SK-N-SH (cell line): ENCODE measurements at regions not wholly inside any gene's neighbourhood (a gene's known extent, or its start where the extent isn't known, plus 50 kb on each side); places are given as distances from the start of the nearest gene placed in this dataset.

ENCODE experiments used
- CTCF ChIA-PET: fragments of 300-600, 350-600 bp; formaldehyde crosslinking; extraction: SDS; loops from one replicate; lab custom pipeline; 2021; lab: Yijun Ruan, JAX
- POLR2A ChIA-PET: fragments of 350-600 bp; sonication (Branson Sonifier 250); formaldehyde crosslinking; extraction: SDS; loops from one replicate; lab custom pipeline; 2020; ENCODE audit warnings: antibody characterized with exemption, inconsistent platforms; lab: Yijun Ruan, JAX
- DNase-seq: peaks from one replicate; pipeline ENCODE4 v3.0.0; 2012
- H2AFZ ChIP-seq: fragments of 200-600 bp; sonication (generic); 2 replicates; pipeline ENCODE4 v1.8.1; 2016; ENCODE audit warnings: antibody characterized with exemption, mild to moderate bottlenecking, low read depth
- H3F3A ChIP-seq: fragments of 200-600 bp; sonication (generic); replicated peaks from 2 replicates; pipeline ENCODE3; 2016; ENCODE audit warnings: antibody characterized with exemption, mild to moderate bottlenecking; ENCODE audit not compliant: insufficient read depth
- H3K27ac ChIP-seq, 2 experiments: fragments of 200-500 bp in 1 of 2; fragments of 200-600 bp in 1 of 2; sonication (Bioruptor generic) in 1 of 2; sonication (generic), shearing (Covaris generic) in 1 of 2; 2 replicates each; pipeline versions ENCODE4 v1.5.1 to v1.6.1; 2014 to 2016; ENCODE audit warnings: low read depth in 2 of 2, inconsistent platforms in 1 of 2, low read length in 1 of 2, mild to moderate bottlenecking in 1 of 2, mixed read lengths in 1 of 2
- H3K27me3 ChIP-seq: fragments of 200-600 bp; sonication (generic), shearing (Covaris generic); 2 replicates; pipeline ENCODE4 v1.6.1; 2016; ENCODE audit warnings: mixed run types; ENCODE audit not compliant: insufficient read depth
- H3K36me3 ChIP-seq, 2 experiments: fragments of 200-500 bp in 1 of 2; fragments of 200-600 bp in 1 of 2; sonication (Bioruptor generic) in 1 of 2; sonication (generic) in 1 of 2; replicated peaks in 1 of 2; 2 replicates each; pipeline versions ENCODE3 to v1.5.1; 2014 to 2016; ENCODE audit warnings: low read length in 1 of 2, mild to moderate bottlenecking in 1 of 2; ENCODE audit not compliant: insufficient read depth in 2 of 2, control insufficient read depth in 1 of 2
- H3K4me1 ChIP-seq, 2 experiments: fragments of 200-500 bp in 1 of 2; fragments of 200-600 bp in 1 of 2; sonication (Bioruptor generic) in 1 of 2; sonication (generic), shearing (Covaris generic) in 1 of 2; 2 replicates each; pipeline versions ENCODE4 v1.5.1 to v1.6.1; 2014 to 2016; ENCODE audit warnings: low read depth in 1 of 2, low read length in 1 of 2, mixed run types in 1 of 2; ENCODE audit not compliant: insufficient read depth in 2 of 2, control insufficient read depth in 1 of 2
- H3K4me2 ChIP-seq: fragments of 200-600 bp; sonication (generic), shearing (Covaris generic); 2 replicates; pipeline ENCODE4 v1.6.1; 2017; ENCODE audit warnings: mixed run types
- H3K4me3 ChIP-seq, 2 experiments: fragments of 200-500 bp in 1 of 2; fragments of 200-600 bp in 1 of 2; sonication (Bioruptor generic) in 1 of 2; sonication (generic), shearing (Covaris generic) in 1 of 2; 2 replicates each; pipeline versions ENCODE4 v1.5.1 to v1.8.1; 2014 to 2016; ENCODE audit warnings: low read depth in 2 of 2, inconsistent platforms in 1 of 2, low read length in 1 of 2, mild to moderate bottlenecking in 1 of 2, mixed read lengths in 1 of 2, moderate library complexity in 1 of 2
- H3K79me2 ChIP-seq: fragments of 200-600 bp; sonication (generic); 2 replicates; pipeline ENCODE4 v1.8.1; 2017; ENCODE audit warnings: mild to moderate bottlenecking; ENCODE audit not compliant: insufficient read depth
- H3K9ac ChIP-seq: fragments of 200-600 bp; sonication (generic); 2 replicates; pipeline ENCODE4 v1.6.1; 2017; ENCODE audit warnings: mixed run types
- H3K9me2 ChIP-seq: fragments of 200-600 bp; sonication (generic); 2 replicates; pipeline ENCODE4 v1.6.1; 2017; ENCODE audit warnings: mixed run types
- H3K9me3 ChIP-seq: fragments of 200-600 bp; sonication (generic); 2 replicates; pipeline ENCODE4 v1.6.1; 2017; ENCODE audit warnings: mixed run types, mild to moderate bottlenecking, moderate library complexity
- H4K20me1 ChIP-seq: fragments of 200-600 bp; sonication (generic); 2 replicates; pipeline ENCODE4 v1.6.1; 2017; ENCODE audit warnings: mild to moderate bottlenecking, mixed run types; ENCODE audit not compliant: insufficient read depth
- EZH2phosphoT487 ChIP-seq: fragments of 200-600 bp; sonication (generic); IDR thresholded peaks from 2 replicates; pipeline ENCODE4 v1.6.1; 2017; ENCODE audit warnings: low read depth, mixed run types, mild to moderate bottlenecking, antibody characterized with exemption, moderate library complexity, borderline replicate concordance
- FOXJ3 ChIP-seq: sonication (generic); formaldehyde crosslinking; IDR thresholded peaks from 2 replicates; pipeline ENCODE4 v1.5.1; 2020; ENCODE audit warnings: mild to moderate bottlenecking, missing genetic modification reagents
- GABPA ChIP-seq: IDR thresholded peaks from 2 replicates; pipeline ENCODE4 v1.4.0; 2012; ENCODE audit warnings: low read depth, mild to moderate bottlenecking
- POLR2AphosphoS5 ChIP-seq: IDR thresholded peaks from 2 replicates; pipeline ENCODE4 v1.6.1; 2012; ENCODE audit warnings: low read depth, low read length
- RAD21 ChIP-seq: IDR thresholded peaks from 2 replicates; pipeline ENCODE4 v1.6.1; 2012; ENCODE audit warnings: mild to moderate bottlenecking, low read length
- RFX5 ChIP-seq: IDR thresholded peaks from 2 replicates; pipeline ENCODE4 v1.6.1; 2012; ENCODE audit warnings: mild to moderate bottlenecking, improper control_type of control experiment, low read length
- SMC3 ChIP-seq: IDR thresholded peaks from 2 replicates; pipeline ENCODE4 v1.6.1; 2012; ENCODE audit warnings: low read depth, low read length, improper control_type of control experiment
- WGBS: methylation state at CpG from one replicate; pipeline ENCODE4 v1.1.6; 2017; ENCODE audit warnings: low lambda C conversion rate; 5-methylcytosine and 5-hydroxymethylcytosine counted together
- TF ChIP-seq, protein P1 (sequence below): fragments of 150-350 bp; IDR thresholded peaks from 2 replicates; pipeline ENCODE4 v1.6.1; 2016; ENCODE audit warnings: mild to moderate bottlenecking, low read depth, low read length
- TF ChIP-seq, protein P2 (sequence below): fragments of 150-350 bp; IDR thresholded peaks from 2 replicates; pipeline ENCODE4 v1.6.1; 2017; ENCODE audit warnings: antibody characterized with exemption, low read length, low read depth, borderline replicate concordance
- TF ChIP-seq, protein P3 (sequence below): IDR thresholded peaks from 2 replicates; pipeline ENCODE4 v1.4.0; 2012; ENCODE audit warnings: low read depth
- TF ChIP-seq, protein P4 (sequence below): IDR thresholded peaks from 2 replicates; pipeline ENCODE4 v1.4.0; 2012; ENCODE audit warnings: low read depth, borderline replicate concordance
- TF ChIP-seq, protein P5 (sequence below): IDR thresholded peaks from 2 replicates; pipeline ENCODE4 v1.6.1; 2012; ENCODE audit warnings: mild to moderate bottlenecking, low read depth, low read length, moderate library complexity
- TF ChIP-seq, protein P6 (sequence below): IDR thresholded peaks from 2 replicates; pipeline ENCODE4 v1.4.0; 2012; ENCODE audit warnings: low read depth, borderline replicate concordance
- TF ChIP-seq, protein P7 (sequence below): IDR thresholded peaks from 2 replicates; pipeline ENCODE4; 2012

DNA sequence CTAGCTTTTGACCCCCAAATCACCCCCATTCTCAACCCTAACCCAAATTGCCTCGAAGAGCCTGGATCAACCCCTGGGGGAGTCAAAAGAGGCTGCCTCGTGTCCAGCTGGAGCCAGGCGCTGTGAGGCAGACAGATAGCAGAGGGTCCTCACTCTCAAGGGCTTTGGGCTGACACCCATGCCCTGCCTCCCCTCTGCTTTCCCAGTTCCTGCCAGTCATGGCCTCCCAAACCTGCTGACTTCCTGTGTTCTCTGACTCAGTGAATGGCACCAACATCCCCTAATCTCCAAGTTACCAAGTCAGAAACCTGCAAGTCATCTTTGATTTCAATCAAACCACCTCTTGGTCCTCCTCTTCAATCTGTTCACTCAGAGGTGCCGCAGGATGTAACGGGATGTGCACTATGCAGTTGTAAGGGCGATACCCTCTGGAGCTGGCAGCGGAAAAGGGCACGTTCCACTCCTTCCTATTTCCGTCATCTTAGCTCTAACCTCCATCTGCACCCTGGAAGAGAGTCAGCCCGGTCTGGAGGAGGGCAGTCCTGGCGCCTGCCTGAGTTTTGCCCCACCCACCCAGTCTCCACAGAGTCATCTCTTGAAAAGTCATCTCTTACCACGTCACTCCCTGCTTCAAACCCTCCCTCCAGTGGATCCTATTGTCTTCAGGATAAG, 52.4 kb upstream of the FAM174B start:
- Histone ChIP-seq H3K9me3 (no peaks in the 10 kb centered on the region), H3K27ac (no peak overlapping the region), H4K20me1 (no peaks in the 10 kb centered on the region), H3K36me3 (no peaks in the 10 kb centered on the region), H3K9me2 (no peaks in the 10 kb centered on the region), H3K4me2 (no peak overlapping the region), H3K4me3 (no peak overlapping the region), H3K79me2 (no peaks in the 10 kb centered on the region), H3K4me1 (peaks cover 0 to 2% of the 10 kb centered on the region in 2 experiments; a peak in 1 of 4 replicates), H3K27me3 (no peaks in the 10 kb centered on the region), H3K9ac (no peak overlapping the region), H2AFZ (no peak overlapping the region), H3F3A (no peaks in the 10 kb centered on the region)
- WGBS: 68% methylated on average over 12 of the region's 12 CpGs
- ChIA-PET POLR2A (interaction anchor here (0.5 kb wide), 1 partner anchor 12 kb away, joined by 3 read pairs; no protein-coding TSS in a partner anchor), CTCF (interaction anchor here (0.8 to 1.5 kb wide), 3 partner anchors 186 to 611 kb away, joined by 3 to 6 read pairs (median 5); partner anchors contain the start of gene ST8SIA2)
- TF ChIP-seq, protein P1, sequence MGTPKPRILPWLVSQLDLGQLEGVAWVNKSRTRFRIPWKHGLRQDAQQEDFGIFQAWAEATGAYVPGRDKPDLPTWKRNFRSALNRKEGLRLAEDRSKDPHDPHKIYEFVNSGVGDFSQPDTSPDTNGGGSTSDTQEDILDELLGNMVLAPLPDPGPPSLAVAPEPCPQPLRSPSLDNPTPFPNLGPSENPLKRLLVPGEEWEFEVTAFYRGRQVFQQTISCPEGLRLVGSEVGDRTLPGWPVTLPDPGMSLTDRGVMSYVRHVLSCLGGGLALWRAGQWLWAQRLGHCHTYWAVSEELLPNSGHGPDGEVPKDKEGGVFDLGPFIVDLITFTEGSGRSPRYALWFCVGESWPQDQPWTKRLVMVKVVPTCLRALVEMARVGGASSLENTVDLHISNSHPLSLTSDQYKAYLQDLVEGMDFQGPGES: no peak
- TF ChIP-seq RFX5 (no peak), RAD21 (no peak), GABPA (no peak), POLR2AphosphoS5 (no peak), FOXJ3 (CRISPR knock-in tag) (no peak), SMC3 (no peak), EZH2phosphoT487 (no peak)
- TF ChIP-seq, protein P2, sequence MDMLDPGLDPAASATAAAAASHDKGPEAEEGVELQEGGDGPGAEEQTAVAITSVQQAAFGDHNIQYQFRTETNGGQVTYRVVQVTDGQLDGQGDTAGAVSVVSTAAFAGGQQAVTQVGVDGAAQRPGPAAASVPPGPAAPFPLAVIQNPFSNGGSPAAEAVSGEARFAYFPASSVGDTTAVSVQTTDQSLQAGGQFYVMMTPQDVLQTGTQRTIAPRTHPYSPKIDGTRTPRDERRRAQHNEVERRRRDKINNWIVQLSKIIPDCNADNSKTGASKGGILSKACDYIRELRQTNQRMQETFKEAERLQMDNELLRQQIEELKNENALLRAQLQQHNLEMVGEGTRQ: no peak
- TF ChIP-seq, protein P3, sequence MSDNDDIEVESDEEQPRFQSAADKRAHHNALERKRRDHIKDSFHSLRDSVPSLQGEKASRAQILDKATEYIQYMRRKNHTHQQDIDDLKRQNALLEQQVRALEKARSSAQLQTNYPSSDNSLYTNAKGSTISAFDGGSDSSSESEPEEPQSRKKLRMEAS: no peak
- TF ChIP-seq, protein P4, sequence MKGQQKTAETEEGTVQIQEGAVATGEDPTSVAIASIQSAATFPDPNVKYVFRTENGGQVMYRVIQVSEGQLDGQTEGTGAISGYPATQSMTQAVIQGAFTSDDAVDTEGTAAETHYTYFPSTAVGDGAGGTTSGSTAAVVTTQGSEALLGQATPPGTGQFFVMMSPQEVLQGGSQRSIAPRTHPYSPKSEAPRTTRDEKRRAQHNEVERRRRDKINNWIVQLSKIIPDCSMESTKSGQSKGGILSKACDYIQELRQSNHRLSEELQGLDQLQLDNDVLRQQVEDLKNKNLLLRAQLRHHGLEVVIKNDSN: no peak
- TF ChIP-seq, protein P5, sequence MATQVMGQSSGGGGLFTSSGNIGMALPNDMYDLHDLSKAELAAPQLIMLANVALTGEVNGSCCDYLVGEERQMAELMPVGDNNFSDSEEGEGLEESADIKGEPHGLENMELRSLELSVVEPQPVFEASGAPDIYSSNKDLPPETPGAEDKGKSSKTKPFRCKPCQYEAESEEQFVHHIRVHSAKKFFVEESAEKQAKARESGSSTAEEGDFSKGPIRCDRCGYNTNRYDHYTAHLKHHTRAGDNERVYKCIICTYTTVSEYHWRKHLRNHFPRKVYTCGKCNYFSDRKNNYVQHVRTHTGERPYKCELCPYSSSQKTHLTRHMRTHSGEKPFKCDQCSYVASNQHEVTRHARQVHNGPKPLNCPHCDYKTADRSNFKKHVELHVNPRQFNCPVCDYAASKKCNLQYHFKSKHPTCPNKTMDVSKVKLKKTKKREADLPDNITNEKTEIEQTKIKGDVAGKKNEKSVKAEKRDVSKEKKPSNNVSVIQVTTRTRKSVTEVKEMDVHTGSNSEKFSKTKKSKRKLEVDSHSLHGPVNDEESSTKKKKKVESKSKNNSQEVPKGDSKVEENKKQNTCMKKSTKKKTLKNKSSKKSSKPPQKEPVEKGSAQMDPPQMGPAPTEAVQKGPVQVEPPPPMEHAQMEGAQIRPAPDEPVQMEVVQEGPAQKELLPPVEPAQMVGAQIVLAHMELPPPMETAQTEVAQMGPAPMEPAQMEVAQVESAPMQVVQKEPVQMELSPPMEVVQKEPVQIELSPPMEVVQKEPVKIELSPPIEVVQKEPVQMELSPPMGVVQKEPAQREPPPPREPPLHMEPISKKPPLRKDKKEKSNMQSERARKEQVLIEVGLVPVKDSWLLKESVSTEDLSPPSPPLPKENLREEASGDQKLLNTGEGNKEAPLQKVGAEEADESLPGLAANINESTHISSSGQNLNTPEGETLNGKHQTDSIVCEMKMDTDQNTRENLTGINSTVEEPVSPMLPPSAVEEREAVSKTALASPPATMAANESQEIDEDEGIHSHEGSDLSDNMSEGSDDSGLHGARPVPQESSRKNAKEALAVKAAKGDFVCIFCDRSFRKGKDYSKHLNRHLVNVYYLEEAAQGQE: no peak
- TF ChIP-seq, protein P6, sequence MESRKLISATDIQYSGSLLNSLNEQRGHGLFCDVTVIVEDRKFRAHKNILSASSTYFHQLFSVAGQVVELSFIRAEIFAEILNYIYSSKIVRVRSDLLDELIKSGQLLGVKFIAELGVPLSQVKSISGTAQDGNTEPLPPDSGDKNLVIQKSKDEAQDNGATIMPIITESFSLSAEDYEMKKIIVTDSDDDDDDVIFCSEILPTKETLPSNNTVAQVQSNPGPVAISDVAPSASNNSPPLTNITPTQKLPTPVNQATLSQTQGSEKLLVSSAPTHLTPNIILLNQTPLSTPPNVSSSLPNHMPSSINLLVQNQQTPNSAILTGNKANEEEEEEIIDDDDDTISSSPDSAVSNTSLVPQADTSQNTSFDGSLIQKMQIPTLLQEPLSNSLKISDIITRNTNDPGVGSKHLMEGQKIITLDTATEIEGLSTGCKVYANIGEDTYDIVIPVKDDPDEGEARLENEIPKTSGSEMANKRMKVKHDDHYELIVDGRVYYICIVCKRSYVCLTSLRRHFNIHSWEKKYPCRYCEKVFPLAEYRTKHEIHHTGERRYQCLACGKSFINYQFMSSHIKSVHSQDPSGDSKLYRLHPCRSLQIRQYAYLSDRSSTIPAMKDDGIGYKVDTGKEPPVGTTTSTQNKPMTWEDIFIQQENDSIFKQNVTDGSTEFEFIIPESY: no peak
- TF ChIP-seq, protein P7, sequence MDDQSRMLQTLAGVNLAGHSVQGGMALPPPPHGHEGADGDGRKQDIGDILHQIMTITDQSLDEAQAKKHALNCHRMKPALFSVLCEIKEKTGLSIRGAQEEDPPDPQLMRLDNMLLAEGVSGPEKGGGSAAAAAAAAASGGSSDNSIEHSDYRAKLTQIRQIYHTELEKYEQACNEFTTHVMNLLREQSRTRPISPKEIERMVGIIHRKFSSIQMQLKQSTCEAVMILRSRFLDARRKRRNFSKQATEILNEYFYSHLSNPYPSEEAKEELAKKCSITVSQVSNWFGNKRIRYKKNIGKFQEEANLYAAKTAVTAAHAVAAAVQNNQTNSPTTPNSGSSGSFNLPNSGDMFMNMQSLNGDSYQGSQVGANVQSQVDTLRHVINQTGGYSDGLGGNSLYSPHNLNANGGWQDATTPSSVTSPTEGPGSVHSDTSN: no peak
- DNase-seq: no peak
